Endothelial cell of hepatic sinusoid (primary cell): ENCODE measurements at regions not wholly inside any gene's neighbourhood (a gene's known extent, or its start where the extent isn't known, plus 50 kb on each side); places are given as distances from the start of the nearest gene placed in this dataset.

ENCODE experiments used
- in situ Hi-C: cut with HindIII; loops from 2 replicates; pipeline ENCODE4 v1.10.0; 2017; ENCODE audit warnings: low sequenced_read_pairs

DNA sequence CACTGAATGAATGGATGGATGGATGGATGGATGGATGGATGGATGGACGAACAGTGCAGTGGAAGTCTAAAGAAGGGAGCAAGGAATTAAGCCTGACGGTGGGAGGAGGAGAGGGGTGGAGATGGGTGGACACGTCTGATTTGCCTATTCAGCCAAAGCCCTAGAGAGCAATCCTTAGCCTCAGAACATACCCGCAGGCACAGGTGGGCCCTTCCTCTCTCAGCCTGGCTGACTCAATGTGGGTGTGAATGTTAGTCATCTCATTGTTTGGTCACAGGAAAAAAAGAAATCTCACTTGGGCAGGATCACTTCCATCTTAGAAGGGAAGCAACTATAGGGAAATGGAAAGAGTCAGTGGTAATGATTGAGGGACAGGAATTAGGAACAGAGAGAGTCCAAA, 165.9 kb downstream of the PJA1 start:
- in situ Hi-C loops = no loop called here

DNA sequence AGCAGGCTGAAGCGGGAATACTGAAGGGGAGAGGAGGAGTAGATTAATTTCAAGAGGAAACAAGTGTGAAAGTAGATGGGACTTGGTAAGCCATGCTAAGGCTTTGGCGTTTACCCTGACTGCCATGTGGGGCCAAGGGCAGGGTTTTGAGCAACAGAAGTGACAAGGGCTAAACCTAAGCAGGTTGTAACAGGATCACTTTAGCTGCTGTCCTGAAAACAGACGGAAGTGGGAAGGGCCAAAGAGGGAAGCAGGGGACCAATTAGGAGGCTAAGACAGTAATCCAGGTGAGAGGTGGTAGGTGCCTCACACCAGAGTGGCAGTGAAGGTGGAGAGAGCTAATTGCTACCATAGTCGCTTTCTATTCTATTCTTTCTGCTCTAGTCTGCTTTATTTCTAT, 166.5 kb downstream of the PJA1 start:
- in situ Hi-C loops = no loop called here

GRCh38 chrX:68997911-68998310, 167.3 kb downstream of the PJA1 start:
- in situ Hi-C loops = no loop called here

- in situ Hi-C loops = no loop called here
Measured at GRCh38 chrX:68997511-68997910, 167.7 kb downstream of the PJA1 start.

GRCh38 chrX:68995780-68996551, 167.1 kb downstream of the EFNB1 start:
- in situ Hi-C loops = no loop called here

- in situ Hi-C loops = no loop called here
Measured at GRCh38 chrX:68995386-68995779, 166.6 kb downstream of the EFNB1 start.

DNA sequence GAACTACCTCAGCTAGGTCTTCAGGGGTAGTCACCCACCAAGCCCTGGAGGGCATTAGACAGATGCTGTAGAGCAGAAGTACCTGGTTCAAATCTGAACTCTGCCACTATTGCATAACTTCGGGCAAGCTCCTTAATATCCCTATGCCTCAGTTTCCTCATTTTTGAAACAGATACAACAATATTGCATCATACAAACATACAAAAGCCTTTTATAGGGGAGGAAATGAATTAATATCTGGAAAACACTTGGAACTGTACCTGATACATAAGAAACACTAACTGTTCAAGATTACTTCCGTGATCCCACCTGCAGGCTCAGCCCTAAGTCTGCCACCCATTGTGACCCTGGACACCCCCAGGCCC, 166.1 kb downstream of the EFNB1 start:
- in situ Hi-C loops = no loop called here

- in situ Hi-C loops = no loop called here
Measured at GRCh38 chrX:68994135-68994890, 165.5 kb downstream of the EFNB1 start.

GRCh38 chrX:68992821-68993397, 164.1 kb downstream of the EFNB1 start:
- in situ Hi-C loops = no loop called here

DNA sequence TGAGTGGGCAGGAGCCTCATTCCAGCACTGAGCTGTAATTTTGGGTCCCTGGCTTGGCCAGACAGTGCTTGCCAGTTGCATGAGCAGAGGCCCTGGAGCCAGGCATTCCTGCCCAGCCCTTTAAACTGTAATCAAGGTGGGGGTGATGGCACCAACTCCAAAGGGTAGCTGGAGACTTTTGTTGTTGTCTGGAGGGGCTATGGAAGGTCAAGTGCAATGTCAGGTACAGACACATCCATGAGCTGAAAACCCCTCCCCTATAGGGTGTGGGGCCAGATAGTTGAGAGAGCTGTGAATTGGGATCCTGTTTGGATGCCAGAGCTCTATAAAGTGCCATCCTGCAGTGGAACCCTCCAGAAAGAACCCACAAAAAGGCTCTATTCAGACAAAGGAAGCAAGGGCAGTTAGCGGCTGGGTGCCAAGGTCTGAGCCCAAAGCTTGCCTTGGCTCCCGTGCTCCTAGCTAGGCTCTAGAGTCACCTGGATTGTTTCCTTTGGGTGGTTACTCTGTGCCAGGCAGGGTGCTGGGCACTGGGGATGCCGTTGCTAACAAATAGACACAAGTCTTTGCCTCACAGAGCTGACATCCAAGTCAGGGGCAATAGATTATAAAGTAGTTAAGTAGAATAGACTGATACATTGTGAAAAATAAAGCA, 163.0 kb downstream of the EFNB1 start:
- in situ Hi-C loops = no loop called here

DNA sequence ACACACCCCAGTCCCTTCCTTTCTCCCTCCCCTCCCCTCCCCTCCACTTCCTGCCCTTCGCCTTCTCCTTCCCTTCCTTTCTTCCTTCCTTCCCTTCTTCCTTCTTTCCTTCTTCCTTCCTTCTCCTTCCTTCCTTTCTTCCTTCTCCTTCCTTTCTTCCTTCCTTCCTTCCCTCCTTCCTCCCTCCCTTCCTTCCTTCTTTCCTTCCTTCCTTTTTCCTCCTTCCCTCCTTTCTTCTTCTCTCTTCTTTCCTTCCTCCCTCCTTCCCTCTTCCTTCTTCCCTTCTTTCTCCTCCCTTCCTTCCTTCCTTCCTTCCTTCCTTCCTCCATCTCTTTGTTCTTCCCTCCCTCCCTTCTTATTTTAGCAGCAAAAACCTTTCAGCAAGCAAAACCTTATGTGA, 162.1 kb downstream of the EFNB1 start:
- in situ Hi-C loops = no loop called here

DNA sequence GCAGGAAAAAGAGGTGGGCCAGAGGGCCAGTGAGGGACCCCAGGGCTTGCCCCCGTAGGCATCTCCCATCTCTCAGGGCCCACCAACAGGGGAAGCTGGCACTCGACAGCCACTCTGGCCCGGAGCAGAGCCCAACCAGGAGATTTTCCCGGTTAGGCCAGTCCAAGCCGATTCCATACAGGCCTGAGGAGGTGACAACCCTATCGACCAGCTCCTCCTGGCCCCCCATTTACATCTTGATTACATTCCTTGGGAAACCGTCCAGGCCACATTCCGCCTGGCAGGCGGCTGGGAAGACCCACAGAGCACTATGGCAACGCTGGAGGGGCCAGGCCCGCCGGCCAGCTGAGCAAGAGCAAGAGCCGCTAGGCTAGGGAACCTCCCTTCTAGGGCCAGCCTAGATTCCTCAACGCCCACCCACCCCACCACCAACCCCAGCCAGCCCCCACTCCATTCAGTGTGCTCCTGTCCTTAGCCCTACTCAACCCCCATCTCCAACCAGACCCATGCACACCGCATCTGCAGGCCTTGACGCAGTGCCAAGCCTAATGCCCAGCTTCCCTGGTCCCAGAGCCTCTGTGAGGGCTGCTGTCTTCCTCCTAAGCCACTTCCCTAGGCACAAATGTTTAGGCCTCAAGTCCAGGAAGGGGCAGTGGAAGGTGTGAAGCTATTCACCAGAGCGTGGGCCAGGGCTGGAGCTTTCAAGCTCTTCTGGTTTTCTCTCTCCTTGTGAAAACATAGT, 161.2 kb downstream of the EFNB1 start:
- in situ Hi-C loops = no loop called here

GRCh38 chrX:68989456-68989855, 160.6 kb downstream of the EFNB1 start:
- in situ Hi-C loops = no loop called here

GRCh38 chrX:68988865-68989264, 160.0 kb downstream of the EFNB1 start:
- in situ Hi-C loops = no loop called here

DNA sequence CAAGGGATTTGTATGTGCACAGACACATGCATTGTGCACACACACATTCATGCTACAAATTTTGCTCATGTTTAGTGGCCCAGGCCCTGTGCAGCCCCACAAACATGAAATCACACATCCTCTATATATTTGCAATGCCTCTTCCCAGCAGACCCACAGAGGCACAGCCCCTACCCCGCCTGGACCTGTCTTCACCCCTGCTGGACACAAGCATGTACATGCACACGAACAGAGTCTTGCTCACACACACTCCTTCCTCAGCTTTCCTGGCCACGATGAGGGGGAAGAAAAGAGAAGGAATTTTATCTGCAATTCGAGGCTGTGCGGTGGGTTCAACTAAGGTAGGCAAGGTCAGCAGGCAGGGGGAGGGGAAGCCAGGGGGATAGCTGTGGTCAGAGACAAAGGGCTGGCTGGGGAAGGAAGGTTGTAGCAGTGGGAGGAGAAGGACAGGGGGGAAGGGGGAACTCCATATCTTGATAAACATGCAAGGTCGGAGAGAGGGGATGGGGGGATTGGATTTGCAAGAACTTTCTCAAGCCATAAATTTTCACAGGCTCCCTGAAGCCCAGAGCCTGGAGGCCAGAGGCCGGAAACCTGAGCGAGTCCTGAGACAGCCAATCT, 156.4 kb downstream of the EFNB1 start:
- in situ Hi-C loops = no loop called here

- in situ Hi-C loops = no loop called here
Measured at GRCh38 chrX:68983004-68983857, 154.4 kb downstream of the EFNB1 start.

- in situ Hi-C loops = no loop called here
Measured at GRCh38 chrX:68982476-68982875, 153.7 kb downstream of the EFNB1 start.

DNA sequence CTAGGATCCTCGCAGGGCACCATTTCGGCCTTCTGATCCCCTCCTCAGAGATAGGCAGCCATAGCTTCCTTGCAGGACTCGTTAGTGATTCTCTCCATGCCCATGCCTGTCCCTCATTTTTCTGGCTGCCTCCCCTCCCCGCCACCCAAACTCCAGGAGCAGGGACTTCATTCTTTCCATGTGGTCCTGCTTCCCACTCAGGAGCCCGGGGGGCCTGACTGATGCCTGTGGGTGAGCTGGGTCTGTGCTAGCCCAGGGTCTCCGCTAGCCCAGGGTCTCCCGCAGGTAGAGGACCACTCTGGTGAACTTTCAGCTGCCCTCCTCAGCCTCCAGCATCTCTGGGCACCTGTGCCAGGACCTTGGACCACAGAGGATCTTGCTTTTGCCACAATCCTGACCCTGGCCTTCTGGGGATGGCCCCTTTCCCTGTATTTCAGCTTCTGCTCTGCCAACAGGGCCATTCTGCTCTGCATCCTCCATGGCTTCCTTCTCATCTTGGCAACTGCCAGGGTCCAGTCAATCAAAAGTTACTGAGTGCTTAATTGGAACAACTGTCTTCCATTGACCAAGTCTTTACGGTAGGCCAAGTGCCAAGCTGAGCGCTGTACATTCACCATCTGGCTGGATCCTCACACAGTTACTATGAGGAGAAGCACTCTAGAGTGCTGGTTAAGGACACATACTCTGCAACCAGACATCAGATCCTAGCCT, 152.2 kb downstream of the EFNB1 start:
- in situ Hi-C loops = no loop called here

DNA sequence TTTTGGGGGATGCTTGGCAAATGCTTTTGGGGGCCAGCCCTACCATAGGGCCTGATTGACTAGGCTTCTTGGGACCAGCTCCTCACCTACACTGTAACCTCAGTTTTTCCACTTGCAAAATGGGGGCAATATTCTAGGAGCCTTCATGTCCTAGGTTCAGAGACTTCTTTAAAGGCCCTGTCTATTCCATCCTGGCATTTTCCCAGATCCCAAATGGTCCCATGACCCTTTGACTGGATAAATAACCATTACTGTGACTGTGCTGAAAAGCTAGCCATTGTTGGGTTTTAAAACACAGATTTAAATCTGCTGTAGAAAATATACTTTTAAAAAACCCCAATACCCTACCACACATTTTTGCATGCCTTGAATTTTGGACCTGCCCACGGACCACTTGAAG, 149.8 kb downstream of the EFNB1 start:
- in situ Hi-C loops = no loop called here
